GM04504 (cell line): ENCODE measurements at regions not wholly inside any gene's neighbourhood (a gene's known extent, or its start where the extent isn't known, plus 50 kb on each side); places are given as distances from the start of the nearest gene placed in this dataset.
"Not testable (repeated sequence)": the region's sequence is repeated elsewhere in the genome, so short reads cannot be mapped to it uniquely, and the experiment has no call there.

Experiments used
- DNase-seq: peaks from one replicate; pipeline ENCODE4 v3.0.0-alpha.2; 2012; ENCODE audit warnings: low read depth

DNA sequence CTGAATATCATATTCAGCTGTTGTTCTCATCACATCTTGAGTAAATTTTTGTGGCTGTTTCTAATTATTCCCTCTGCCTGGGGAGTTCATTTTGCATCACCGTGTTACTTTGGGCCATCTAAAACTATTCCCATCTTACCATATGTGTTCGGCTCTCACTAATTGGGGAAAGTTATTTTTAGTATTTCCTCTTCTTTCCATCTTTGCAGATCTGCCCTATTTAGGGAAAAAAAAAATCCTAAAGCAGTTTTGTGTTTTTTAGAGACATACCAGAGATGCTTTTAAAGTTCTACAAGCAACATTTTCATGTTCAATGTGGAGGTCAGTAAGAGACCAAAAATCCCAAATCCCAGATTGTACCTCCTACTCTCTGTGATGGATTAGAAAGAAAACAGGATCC is 111.3 kb upstream of the NDUFV2 start:
- peak; percentile 60 for DNase-seq

DNA sequence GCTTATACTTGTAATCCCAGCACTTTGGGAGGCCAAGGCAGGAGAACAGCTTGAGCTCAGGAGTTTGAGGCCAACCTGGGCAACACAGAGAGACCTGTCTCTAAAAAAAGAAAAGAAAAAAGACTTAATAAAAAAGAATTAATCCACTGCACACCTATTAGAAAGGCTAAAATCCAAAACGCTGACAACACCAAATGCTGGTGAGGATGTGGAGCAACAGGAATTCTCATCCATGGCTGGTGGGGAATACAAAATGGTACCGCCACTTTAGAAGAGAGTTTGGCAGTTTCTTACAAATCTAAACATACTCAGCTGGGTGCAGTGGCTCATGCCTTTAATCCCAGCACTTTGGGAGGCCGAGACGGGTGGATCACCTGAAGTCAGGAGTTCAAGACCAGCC is 110.0 kb upstream of the NDUFV2 start:
- DNase-seq: not testable (repeated sequence)

DNA sequence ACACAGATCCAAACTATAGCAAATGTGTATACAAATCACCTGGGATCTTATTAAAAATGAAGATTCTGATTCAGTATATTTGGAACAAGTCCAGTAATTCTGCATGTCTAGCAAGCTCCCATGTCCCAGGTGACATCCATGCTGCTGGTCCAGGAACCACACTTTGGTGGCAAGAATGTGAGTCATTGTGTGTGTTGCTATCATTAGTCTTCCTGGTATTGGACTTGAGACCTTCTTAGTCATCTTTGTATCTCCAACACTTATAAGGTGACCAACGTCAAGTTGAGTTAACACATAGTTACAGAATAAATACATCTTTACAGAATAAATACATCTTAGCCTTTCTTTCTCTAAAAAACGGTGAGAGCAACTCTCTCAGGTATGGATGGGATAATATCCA is 107.9 kb upstream of the NDUFV2 start:
- no peak for DNase-seq

DNA sequence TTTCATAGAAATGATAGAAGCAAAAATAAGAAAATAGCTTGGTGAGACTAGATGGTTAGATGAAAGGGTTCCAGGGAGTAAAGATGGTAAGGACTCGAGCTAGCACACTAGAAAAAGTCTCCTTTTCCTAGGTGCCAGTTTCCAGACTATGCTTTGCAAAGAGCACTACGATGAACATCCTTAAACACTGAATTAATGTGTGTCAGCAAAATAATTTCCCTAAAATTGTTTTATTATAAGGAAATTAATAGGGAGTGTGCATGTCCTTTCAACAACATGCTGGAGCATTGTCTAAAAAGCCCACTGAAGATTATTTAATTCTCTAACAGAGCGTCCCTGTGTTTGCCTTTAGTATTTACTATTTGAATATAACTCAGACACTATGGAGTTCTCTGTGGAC is 107.4 kb upstream of the NDUFV2 start:
- no peak for DNase-seq

DNA sequence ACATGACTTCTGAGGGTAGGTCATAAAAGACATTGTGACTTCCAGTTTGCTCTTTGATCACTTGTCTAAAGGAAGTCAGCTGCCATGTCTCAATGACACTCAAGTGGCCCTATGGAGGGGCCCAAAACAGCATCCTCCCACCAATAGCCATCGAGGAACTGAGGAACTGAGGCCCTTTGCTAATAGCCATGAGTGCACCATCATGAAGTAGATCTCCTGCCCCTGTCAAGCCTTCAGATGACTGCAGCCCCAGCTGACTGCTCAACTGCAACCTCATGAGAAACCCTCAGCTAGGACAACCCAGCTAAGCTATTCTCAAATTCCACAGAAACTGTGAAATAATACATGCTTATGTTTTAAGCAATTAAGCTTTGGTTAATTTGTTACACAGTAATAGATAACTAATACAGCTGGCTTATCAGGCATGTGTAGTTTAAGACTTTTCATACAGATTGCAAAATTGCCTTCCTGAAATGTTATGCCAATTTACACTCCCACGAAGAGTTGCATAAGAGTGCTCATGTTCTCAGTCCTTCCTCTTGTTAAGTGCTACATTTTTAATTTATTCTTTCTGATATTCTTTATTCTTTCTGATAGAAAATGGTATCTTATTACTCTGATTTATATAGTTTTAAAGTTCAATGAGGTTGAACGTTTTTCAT is 105.6 kb upstream of the NDUFV2 start:
- no peak for DNase-seq

DNA sequence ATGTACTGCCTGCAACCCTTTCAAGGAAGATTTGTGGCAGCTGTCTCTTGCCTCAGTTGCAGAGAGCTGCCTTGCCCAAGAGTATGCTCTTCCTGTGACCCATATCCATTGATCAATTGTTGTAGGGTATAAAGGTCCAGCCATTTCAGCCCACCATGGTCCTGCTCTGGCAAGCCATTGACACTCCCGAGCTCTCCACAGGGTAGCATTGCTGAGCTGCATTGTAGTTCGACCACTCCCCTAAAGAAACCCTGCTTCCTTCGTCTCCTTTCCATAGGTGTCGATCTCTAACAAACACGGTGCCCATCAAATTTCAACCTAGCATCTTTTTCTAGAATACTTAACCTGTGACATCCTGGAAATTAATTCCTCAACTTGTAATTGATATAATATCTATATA is 104.9 kb upstream of the NDUFV2 start:
- DNase-seq: no peak

DNA sequence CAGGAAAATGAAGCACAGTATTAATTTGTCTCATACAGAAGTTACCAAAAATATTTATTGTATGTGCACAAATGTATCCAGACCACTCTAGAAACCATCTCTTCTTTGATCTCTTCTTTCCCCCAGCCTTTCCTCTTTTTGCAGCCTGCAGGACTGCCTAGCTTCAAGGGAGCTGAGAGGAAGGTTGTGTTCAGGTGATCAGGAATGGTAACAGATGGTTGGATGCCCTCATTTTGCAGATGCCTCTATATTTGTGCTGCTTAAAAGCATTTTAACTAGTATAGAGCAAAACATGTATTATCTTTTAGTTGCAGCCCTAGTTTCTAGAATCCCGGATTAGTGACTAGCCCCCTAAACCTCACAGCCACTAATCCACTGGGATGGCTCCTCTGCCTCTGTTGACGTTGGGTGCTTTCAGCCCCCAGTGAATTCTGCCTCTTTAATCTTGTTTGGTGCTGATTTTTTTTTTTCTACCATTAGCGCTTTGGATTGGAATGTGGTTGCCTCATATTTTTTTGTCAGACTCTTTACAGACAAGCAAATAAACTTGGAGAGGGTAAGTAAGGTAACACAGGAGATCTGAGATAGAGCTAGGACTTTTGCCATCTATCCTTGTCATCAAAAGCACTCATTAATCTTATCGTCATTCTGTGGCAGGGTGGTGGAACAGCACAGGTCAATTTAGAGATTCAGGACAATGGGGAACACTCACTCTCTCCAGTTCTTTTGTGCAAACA is 103.8 kb upstream of the NDUFV2 start:
- DNase-seq: no peak

DNA sequence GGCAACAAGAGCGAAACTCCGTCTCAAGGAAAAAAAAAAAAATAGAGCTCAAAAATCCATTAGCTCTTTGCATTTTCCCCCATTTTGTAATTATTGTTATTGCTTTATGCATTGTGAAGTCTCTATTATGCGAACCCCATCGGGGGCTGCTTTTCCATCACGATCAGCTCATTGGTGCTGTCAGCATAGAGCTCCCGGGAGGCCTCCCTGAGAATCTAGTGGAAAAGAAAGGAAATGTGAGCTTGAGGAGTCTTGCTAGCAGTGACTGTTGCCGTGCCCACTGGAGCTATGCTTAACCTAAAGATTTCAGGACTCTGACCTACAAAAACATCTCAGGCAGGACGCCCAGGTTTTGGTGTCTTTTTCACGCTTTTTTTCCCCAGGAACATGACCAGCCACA is 102.6 kb upstream of the NDUFV2 start:
- no peak for DNase-seq

DNA sequence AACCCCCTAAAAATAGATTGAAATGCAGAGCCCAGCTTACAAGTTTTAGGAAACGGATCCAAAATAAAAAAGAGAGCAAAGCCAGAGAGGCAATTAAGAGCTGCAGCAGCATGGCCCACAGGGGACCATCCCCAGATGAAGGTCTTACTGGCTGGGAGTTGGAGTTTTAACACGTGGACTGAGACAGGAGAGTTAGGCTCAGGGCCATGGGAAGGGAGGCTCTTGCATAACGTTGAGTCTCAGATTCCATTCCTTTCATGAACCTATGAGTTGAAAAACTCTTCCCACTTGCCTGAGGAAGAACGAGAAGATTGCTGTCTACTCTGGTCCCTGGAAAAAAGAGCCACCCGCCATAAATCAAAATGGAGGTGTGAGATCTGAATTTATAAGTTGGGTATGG is 101.8 kb upstream of the NDUFV2 start:
- no peak for DNase-seq

DNA sequence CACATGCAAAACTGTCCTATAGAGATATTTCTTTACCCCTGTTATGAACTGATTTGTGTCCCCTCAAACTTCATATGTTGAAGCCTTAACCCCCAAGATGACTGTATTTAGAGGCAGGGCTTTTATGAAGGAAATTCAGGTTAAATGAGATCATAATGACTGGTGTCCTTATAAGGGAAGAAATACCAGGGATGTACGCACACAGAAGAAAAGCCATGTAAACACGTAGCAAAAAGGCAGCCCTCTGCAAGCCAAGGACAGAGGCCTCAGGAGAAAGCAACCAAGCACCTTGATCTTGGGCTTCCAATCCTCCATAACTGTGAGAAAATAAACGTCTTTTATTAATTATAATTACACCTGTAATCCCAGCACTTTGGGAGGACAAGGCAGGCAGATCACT is 101.3 kb upstream of the NDUFV2 start:
- DNase-seq: no peak

DNA sequence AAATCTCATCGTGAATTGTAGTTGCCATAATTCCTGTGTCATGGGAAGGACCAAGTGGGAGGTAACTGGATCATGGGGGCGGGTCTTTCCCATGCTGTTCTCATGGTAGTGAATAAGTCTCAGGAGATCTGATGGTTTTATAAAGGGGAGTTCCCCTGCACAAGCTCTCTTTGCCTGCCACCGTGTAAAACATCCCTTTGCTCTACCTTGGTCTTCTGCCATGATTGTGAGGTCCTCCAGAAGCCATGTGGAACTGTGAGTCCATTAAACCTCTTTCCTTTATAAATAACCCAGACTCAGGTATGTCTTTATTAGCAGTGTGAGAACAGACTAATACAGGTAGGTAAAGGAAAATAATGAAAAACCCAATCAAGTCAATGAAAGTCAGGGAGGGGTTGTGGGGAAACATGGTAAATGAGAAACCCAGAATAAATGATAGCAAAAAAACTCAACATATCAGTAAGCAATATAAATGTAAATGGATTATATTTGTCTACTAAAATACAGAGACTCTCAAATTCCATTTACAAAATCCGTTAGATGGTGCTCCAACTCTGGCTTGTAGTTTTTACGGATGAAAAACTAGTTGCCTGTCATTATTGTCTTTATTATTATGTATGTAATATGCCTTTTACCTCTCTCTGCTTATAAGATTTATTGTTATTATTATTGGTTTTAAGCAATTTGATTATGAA is 98.9 kb upstream of the NDUFV2 start:
- DNase-seq: no peak

DNA sequence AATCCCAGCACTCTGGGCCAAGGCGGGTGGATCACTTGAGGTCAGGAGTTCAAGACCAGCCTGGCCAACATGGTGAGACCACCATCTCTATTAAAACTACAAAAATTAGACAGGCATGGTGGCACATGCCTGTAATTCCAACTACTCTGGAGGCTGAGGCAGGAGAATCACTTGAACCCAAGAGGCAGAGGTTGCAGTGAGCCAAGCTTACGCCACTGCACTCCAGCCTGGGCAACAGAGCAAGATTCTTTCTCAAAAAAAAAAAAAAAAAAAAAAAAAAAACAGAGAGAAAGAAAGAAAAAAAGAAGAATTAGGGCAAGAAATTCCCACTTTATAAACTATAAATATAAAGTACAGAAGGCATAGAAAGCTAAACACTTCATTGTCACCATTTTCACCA is 98.2 kb upstream of the NDUFV2 start:
- DNase-seq: not testable (repeated sequence)

DNA sequence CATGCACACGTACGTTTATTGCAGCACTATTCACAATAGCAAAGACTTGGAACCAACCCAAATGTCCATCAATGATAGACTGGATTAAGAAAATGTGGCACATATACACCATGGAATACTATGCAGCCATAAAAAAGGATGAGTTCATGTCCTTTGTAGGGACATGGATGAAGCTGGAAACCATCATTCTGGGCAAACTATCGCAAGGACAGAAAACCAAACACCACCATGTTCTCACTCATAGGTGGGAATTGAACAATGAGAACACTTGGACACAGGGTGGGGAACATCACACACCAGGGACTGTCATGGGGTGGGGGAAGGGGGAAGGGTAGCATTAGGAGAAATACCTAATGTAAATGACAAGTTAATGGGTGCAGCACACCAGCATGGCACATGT is 94.8 kb upstream of the NDUFV2 start:
- not testable (repeated sequence) for DNase-seq

DNA sequence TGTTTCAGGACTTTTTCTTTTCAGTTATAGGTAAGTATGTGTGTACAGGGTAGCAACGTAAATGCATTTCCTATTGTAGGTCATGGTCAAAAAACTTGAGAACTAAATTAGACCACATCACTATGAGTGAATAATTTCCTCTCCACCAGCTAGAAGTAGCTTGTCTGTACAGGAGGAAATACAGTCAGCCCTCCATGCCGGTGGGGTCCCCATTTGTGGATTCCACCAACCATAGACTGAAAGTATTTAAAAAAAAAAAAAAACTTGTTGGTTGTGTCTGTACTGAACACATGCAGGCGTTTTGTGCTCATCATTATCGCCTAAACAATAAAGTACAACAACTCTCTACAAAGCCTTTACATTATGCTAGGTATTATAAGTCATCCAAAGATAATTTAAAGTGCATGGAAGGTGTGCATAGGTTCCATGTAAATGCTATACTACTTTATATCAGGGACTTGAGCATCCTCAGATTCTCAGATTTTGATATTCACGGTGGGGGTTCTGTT is 94.2 kb upstream of the NDUFV2 start:
- no peak for DNase-seq

DNA sequence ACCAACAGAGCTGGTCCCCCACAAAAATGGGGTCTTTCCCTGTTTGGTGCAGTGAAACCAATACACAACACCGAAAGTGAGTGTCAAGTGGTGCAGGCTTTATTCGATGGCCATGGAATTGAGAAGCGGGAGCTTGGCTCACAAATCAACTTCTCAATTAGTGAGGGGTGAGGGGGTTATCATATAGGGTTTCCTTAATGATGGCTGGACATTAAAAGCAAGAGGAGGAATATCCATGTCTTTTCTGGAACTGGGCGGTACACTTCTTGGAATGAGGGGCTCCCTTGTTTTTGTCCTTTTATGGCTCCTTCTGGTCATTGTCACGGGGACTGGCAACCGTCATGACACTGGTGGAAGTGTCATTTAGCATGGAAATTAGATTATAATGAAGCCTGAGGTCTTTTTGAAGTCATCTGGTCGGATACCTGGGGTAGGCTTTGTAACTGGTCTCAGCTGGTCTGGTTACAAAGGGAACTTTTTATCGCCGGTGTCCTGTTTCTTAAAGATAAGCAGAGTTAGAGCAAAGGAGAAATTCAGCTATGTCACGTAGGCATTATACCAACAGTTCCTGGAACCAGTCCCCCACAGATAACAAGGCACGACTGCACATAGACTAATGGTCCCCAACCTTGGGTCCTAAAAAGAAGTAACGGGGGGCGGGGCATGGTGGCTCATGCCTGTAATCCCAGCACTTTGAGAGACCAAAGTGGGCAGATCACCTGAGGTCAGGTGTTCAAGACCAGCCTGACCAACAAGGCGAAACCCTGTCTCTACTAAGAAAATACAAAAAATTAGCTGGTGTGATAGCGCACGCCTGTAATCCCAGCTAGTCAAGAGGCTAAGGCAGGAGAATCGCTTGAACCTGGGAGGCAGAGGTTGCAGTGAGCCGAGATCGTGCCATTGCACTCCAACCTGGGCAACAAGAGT is 93.5 kb upstream of the NDUFV2 start:
- no peak for DNase-seq

DNA sequence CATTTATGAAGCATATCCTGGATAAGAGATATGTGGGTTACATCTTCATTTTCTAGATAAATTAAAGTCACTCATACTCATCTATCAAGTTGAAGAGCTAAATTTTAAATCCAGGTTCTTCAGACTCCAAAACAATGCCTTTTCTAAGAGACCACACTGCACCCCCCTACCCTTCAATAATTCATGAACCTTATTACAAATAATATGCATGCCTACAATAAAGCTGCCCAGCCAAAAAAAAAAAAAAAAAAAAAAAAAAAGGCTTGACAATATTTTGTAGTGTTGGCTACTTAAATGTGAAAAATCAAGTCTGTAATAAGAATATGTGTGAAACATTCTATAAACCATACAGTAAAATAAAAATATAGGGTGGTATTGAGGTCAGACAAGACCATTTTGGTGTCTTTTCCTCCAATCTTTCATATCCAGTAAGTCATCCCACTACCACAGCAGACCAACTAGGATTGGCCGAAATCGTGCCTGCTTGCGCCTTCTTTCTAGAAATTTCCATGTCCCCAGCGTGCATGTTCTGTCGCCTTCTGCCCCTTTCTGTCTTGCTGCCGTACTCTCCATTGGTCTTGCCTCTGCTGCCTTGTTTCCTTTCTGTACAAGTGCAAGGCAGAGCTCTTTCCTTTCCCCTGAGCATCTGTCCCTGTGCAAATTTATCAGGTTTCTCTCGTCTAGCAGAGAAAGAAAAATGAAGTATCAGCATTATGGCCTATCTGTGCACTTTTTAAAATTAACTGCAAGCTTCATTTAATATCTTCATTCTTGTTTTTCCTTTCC is 92.6 kb upstream of the NDUFV2 start:
- DNase-seq: no peak

DNA sequence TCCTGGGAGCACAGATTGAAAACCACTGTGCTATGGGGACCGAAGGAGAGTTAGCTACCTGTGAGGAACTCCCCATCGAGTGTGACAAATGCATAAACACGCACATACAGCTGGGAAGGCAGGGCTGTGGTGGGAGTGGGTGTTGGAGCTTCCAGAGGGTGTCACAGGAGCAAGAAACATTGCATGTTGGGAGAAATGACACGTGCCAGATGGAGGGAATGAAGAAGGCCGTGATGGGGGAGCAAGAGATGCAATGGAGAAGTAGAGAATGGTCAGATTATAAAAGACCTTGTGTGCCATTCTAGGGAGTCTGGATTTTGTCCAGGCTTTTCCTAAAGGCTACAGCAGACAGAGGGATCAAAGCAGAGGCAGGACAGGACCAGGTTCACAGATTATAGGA is 91.1 kb upstream of the NDUFV2 start:
- DNase-seq: no peak

DNA sequence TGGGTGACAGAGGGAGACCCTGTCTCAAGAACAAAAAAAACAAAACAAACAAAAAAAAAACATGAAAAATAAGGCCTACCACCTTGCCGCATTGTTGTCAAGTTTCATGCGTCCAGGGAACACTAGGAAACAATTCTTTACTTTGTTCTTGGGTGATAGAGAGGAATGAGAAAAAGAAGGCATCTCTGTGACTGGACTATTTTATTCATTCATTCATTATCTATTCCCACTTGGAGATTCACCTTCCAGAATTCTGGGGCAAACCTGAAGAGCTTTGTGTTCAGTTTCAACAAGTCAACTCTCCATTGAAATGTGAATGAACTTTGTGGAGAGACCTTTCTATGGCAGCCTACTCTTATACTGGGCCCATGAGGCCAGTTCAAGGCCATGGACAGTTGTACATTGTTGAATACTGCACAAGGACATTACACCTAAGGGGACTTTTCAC is 88.5 kb upstream of the NDUFV2 start:
- no peak for DNase-seq

DNA sequence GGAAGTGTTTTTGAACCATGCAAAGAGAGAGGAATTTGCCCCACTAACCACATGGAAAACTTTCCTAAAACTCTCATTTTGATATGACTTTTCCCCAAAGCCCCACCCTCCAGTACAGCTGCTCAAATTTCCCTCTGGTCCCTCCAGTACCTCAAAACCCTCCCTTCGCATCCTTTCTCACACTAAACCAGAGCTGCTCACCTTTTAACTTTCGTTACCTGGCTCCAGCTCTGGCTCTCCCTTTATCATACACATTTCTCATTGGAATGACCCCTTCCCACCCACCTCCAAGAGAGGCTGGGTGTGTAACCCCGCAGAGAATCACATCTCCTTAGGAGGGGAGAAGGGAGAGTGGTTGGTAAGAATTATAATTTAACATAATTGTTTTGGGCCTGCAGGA is 86.8 kb upstream of the NDUFV2 start:
- no peak for DNase-seq

DNA sequence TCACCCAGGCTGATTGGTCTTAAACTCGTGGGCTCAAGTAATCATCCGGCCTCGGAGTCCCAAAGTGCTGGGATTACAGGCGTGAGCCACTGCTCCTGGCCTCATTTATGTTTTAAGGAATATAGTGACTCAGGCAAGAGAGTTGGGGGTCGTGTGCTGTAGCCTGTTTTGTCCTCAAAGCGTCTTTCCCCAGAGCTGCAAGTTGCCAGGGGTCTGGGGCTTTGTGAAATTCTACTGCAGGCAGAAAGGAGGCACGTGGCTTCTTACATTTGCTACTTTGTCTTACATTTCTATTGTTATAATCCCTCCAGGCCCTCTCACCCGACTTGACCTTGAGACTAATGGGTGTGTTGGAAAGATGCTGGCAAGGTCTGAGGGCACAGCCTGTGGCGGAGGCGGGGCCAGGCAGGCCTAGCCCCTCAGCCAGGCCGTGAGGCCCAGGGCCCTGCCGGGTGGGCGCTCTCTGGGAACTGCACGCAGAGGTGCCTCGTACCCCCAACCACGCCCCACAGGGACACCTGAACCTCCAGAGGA is 85.8 kb upstream of the NDUFV2 start:
- DNase-seq: no peak
